HG03342 (cell line): ENCODE measurements at regions not wholly inside any gene's neighbourhood (a gene's known extent, or its start where the extent isn't known, plus 50 kb on each side); places are given as distances from the start of the nearest gene placed in this dataset.

Experiments
- ATAC-seq: cut with Tn5 transposase; IDR thresholded peaks from one replicate; pipeline ENCODE4 v1.9.1; 2021; ENCODE audit warnings: mild to moderate bottlenecking, moderate library complexity; ENCODE audit not compliant: unreplicated experiment

GRCh38 chr6:105598264-105598663 is 195.4 kb upstream of the PREP start:
- ATAC-seq: no peak

- no peak for ATAC-seq
Measured at GRCh38 chr6:105596284-105596755, 193.4 kb upstream of the PREP start.

- no peak for ATAC-seq
Measured at GRCh38 chr6:105595829-105596228, 192.9 kb upstream of the PREP start.

GRCh38 chr6:105594821-105595220 is 191.9 kb upstream of the PREP start:
- ATAC-seq: no peak

GRCh38 chr6:105593805-105594671 is 191.2 kb upstream of the PREP start:
- no peak for ATAC-seq

GRCh38 chr6:105593056-105593690 is 190.3 kb upstream of the PREP start:
- ATAC-seq: no peak

GRCh38 chr6:105592329-105592728 is 189.4 kb upstream of the PREP start:
- no peak for ATAC-seq

GRCh38 chr6:105591053-105591452 is 188.2 kb upstream of the PREP start:
- ATAC-seq: peak; percentile 95

GRCh38 chr6:105588123-105588710 is 185.3 kb upstream of the PREP start:
- no peak for ATAC-seq

- no peak for ATAC-seq
Measured at GRCh38 chr6:105587349-105588122, 184.7 kb upstream of the PREP start.

GRCh38 chr6:105578179-105578707 is 175.4 kb upstream of the PREP start:
- no peak for ATAC-seq

GRCh38 chr6:105573556-105573955 is 170.7 kb upstream of the PREP start:
- no peak for ATAC-seq

- ATAC-seq: no peak
Measured at GRCh38 chr6:105573138-105573537, 170.3 kb upstream of the PREP start.

- no peak for ATAC-seq
Measured at GRCh38 chr6:105570416-105570815, 167.5 kb upstream of the PREP start.

- ATAC-seq: no peak
Measured at GRCh38 chr6:105569706-105570105, 166.8 kb upstream of the PREP start.

GRCh38 chr6:105568751-105569150 is 165.9 kb upstream of the PREP start:
- no peak for ATAC-seq

- ATAC-seq: no peak
Measured at GRCh38 chr6:105568142-105568541, 165.3 kb upstream of the PREP start.

GRCh38 chr6:105567140-105567539 is 164.3 kb upstream of the PREP start:
- ATAC-seq: no peak

GRCh38 chr6:105566503-105566902 is 163.6 kb upstream of the PREP start:
- no peak for ATAC-seq

- ATAC-seq: no peak
Measured at GRCh38 chr6:105564121-105564902, 161.4 kb upstream of the PREP start.
